Activated naive CD4-positive, alpha-beta T cell treated with anti-CD3 and anti-CD28 coated beads, Interleukin-2, amount 50 U/mL, for 16 hours (primary cell): ENCODE measurements at regions not wholly inside any gene's neighbourhood (a gene's known extent, or its start where the extent isn't known, plus 50 kb on each side); places are given as distances from the start of the nearest gene placed in this dataset.

Source experiments
- DNase-seq: peaks from one replicate; pipeline ENCODE4 v3.0.0-alpha.2; 2020

DNA sequence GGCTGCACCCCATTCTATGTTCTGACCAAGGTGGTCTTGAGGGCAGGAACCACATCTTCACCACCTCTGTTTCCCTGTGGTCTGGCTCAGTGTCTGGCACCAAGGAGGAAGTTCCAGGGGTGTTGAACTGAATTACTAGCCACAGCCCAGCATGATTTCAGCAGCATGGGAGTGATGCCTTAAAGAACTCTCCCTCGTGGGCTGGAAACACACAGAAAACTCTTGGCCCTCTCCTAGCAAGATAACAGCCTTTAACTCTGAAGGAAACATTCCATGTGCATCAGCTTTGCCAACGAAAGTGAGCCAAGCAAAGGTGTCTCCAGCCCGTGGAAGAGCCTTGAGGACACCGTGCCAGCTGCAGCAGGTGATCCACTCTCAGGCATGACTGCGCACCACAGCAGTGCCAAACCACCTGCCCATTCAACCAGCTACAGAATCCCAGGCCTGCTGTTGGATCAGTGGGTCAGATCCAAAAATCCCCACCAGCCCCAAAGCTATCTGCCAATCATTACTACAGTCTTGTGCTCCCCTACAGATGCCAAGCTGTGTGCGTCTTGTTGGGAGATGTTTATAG lies 124.8 kb downstream of the TTC32 start:
- DNase-seq, result no peak

DNA sequence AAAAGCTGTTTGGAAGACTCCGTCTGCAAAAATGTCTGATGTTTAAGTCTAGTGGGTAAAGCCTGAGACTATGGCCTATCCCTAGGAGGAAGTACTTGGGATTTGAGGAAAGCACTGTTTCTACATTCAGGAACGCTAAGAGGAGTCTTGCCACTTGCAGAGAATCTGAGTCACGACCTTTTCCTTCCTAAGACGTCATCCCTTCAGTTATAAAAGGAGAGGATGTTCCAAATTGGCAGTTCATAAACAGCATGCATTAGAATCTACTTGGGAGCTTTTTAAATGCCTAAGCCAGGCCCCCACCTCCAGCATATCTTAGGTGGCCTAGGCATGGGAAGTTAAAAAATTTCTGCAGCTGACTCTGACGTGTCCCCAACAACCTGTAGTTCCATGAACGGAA lies 125.9 kb downstream of the TTC32 start:
- DNase-seq, result no peak

DNA sequence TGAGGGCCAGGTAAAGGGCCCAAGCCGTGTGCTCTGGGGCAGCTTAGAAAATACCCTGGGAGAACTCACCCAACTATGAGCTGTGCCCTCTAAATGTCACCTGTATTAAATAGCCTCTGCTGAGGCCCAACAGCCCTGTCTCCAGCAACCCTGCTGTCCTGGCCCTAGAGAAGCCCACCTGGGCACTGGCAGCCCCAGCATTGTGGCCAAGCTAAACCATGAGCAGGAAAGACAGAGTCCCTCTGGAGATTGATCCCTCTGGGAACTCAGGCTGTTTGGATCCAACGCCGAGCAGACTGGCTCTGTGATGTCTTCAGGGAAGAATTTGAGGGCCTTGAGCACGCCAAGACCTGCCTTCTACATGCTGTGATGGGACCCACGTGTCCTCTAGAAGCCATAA lies 126.5 kb downstream of the TTC32 start:
- no peak for DNase-seq

DNA sequence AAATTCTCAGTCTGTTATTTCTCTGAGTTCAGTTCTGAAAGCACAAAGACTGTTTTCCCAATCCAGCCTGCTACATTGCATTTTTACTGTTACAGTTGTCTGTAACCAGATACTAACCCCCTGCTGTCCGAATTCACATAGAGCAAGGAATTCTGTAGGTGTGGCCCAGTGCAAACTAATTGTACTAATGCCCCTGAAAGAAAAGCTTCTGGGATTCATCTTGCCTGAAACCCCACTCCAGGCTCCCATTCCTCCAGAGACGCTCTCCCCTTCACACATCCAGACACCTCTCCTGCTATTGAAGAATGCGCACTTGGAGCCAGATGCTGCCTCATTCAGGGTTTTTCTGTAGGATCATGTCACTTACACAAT lies 127.0 kb downstream of the TTC32 start:
- DNase-seq, result no peak

DNA sequence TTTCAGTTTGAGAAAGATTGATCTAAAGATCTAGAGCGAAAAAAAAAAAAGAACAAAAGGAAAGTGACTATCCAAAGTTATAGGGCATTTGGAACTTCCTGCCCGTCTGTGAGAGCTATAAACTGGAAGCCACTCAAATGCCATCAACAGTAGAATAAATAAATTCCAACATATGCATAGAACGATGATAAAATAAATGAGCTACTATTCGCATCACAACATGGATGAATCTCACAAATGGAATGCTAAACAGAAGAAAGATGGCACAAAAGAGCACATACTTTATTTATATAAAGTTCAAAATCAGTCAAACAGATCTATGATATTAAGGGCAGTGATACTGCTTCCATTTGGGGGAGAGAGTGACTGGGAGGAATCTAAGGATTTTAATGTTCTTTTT lies 128.8 kb downstream of the TTC32 start:
- DNase-seq, result no peak

DNA sequence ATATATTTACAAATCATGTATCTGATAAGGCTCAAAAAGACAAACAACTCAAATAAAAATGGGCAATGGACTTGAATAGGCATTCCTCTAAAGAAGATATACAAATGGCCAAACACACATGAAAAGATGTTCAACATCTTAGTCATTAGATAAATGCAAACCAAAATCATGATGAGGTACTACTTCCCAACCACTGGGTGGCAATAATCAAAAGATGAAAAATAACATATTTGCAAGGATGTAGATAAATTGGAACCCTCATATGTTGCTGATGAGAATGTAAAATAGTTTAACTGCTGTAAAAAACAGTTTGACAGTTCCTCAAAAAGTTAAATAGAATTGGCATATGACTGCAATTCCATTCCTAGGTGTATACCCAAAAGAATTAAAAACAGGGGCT lies 132.3 kb downstream of the TTC32 start:
- no peak for DNase-seq

DNA sequence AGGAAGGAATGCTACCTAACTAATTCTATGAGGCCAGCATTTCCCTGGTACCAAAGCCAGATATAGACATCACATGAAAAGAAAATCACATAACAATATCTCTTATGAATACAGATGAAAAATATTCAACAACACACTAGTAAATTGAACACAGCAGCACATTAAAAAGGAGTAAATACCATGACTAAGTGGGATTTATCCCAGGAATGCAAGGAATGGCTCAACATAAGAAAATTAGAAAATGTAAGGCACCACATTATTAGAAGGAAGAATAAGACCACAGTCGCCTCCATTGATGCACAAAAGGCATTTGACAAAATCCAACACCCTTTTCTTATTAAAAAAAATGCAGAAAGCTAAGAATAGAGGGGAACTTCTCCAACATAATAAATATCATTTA lies 133.9 kb downstream of the TTC32 start:
- no peak for DNase-seq

DNA sequence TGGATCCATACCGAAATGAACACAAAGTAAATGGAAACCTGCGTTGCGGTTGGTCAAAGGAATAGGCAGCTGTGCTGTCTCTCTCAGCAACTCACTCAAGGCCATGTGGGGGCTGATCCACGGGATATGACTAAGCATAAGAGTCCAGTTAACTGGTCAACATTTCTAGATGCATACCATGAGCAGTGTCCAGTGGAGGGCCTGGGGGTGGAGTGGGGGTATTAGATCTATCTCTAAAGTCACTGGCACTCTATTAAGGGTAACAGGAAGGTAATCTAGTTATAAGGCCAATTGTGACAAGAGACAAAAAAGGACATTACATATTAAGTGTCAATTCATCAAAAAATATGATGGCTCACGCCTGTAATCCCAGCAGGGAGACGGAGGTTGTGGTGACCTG lies 136.8 kb downstream of the TTC32 start:
- no peak for DNase-seq

DNA sequence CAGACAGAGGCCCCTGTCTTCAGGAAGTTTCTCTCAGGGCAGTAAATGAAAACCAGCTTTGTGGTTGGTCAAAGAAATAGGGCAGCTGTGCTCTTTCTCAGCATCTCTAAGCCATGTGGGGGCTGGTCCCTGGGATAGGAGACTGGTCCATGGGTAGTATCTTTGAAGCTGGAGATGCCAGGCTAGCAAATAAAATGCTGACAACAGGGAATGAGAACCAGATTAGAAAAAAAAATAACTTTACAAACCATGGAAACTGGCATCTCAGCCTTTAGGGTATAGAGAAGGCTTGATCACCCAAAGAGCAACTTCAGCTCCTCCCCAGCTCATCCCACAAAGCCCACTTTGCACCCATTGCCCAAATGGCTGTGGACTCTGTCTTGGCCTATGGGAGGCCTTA lies 138.1 kb downstream of the TTC32 start:
- no peak for DNase-seq

DNA sequence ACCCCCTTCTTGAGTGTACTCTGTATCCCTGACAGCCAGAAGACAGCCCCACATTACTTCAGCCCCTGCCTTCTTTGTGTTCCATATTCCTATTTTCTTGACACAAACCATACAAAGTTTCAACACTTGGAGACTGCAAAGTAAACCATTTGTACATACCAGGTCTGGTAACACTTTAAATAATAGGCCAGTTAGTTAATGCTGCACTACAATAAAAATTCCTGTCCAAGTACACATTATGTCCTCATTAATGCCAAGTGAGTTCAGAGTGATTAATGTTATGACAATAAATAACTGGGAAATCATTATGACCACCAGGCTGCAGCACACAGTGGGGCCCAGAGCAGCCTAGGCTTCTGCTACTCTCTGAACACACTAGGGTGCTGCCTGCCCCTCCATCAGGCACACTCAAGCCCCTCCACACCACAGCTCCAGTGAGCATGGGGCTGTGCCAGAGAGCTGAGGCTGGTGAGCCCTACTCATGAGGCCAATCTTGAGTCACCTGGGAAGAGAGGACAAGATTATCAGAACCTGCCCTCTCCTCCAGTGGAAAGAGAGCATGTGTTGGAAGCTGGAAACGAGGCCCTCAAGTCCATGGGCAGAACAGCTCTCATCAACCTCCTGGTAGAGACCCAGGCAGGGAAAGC lies 138.7 kb downstream of the TTC32 start:
- DNase-seq, result no peak

DNA sequence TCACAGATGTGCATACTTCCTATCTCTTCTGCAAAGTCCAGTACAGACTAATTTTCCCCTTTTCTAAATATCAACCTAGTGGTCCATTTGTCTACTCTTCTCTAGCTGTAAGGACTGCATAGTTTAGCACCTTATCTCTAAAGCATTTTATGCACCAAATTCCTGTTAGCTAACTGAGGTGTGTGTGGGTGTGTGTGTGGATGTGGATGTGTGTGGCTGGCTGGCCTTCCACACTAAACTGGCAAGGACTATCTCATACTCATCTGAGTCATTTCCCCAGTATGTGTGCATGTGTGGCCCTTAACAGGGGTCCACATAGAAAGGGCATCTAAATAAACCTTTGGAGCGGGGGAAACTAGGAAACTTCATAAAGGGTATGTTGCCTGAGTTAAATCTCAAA lies 139.6 kb downstream of the TTC32 start:
- DNase-seq, result no peak

DNA sequence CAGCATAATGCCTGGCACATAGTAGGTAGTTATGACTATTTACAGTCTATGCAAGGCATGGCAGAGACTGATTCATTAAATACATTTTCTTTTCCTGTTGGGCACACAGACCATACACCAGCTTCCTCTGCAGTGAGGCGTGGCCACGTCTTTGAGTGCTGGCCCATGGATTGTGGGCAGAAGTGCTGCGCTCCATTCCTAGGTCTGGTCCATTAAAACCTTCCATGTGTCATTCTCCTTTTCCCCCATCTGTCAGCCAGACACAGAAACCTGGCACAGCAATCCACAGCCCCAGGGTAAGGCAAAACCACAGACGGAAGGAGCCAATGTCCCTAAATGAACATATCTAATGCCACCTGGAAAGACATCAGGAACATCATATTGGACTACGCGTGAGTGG lies 141.9 kb downstream of the TTC32 start:
- no peak for DNase-seq

DNA sequence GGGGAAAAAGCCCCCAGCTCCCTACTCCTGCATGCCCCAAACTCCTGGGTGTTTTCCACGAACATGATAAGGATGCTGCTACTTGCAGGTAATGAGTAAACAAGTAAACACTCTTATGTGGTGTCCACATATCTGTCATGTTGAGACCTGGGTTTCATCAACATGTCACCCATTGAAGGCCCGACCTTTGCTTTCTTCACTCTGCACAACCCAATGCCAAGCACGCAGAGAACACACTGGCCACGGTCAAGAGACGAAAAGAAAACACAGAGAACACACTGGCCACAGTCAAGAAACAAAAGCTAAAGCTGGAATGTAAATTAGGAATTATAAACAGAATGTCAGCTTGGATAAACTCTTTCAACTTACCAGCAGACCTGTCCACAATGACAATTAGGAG lies 143.1 kb downstream of the TTC32 start:
- no peak for DNase-seq

DNA sequence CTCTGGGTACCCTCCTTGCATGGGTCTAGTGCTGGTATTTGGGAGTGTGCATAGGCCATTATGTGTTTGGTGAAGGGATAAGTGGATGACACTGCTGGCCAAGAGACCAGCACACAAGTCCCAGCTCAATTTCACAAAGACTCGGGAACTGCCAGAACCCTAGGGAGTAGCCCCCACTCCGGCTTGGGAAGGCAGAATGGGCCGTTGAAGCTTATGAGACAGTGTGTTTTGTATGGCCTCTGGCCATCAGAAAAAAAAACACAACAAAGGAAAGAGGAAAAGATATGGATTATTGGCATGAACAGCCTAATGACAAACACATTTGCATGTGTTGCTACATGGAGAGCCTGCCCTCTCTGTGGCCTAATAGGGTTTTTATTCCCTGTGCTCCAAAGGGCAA lies 144.2 kb downstream of the TTC32 start:
- no peak for DNase-seq

DNA sequence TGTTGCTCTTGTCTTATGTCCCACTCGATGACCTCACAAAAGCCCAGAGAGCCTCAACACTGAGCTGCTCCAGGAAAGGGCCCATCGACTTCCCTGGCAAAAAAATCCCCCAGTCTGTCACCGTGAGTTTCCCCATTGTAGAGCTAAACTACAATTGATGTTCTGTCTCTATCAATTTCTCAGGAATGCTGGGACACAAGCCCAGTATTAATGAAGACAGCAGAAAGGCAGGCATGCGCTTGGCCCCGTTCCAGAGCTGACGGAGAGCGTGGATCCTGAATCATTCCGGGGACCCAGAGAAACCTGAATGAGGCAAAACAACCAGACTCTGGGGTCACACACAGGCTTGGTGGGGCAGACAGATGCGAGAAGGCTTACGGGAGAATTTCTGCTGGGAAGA lies 146.9 kb downstream of the TTC32 start:
- DNase-seq, result no peak

DNA sequence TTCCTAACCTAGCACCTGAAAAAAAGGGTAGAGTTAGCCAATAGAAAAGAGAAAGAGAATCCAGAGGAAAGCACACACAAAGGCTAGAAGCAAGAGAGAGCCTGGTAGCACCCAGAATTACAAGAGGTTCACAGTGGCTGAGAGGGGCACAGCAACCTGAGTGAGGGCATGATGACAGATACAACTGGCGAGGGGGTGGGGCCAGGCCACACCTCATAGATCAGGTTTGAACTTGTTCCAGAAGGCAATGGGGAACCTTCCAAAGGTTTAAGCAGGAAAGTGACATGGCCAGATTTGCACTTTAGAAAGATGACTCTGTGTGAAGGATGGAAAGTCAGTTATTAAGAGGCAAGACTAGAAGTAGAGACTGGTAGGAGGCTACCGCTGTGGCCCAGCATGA lies 148.0 kb downstream of the TTC32 start:
- DNase-seq, result no peak

DNA sequence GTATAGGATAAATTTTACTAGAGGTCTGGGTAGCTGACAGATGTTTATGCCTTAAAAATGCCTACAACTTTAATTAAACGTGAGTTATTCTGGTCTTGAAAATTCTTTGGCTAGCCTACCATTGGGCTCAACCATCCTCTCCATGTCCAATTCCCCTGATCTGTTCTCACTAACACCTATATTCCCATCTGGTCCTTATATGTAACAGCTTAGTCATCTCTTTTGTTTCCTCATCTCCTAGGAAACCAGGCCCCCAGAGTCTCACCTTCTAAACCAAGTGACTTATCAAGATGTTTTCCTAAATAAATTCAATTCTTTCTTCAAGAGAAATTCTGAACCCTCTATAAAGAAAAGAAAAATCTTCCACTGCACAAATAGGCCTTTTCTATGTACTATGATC lies 148.5 kb downstream of the TTC32 start:
- no peak for DNase-seq

DNA sequence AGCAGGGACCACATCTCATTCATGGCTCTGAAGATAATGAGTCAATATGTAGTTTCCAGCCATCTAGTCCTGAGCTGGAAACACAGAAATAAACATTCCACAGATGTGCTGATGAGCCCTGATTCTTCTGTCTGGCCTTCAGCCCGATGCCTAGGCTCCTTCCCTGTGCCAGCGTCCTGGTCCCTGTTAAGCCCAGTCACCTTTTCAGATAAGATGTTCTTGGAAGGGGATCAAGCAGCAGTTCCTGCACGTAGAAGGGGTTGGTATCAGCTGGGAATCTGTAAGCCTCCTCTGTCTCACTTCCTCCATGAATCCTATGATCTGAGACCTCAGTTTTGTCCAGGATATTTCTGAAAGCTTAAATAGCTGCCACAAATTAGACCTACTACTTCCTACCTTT lies 149.3 kb downstream of the TTC32 start:
- DNase-seq, result no peak

DNA sequence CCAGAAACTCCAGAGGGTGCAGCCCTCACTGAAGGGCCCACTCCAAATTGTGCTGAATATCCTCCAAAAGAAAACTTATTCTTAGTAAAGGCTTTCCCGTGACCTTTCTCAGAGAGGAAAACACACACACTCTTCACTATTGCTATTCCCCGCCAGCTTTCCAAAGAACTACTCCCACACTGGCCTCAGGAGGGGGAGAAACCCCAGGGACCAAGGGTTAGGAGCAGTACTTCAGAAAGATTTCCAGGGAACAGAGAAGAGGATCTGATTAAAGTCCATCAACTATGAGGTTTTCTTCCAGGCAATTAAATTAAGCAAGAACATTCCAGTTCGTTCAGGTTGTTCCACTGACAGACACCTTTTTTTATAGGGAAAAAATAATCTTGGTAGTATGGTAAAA lies 150.2 kb downstream of the TTC32 start:
- DNase-seq, result no peak

DNA sequence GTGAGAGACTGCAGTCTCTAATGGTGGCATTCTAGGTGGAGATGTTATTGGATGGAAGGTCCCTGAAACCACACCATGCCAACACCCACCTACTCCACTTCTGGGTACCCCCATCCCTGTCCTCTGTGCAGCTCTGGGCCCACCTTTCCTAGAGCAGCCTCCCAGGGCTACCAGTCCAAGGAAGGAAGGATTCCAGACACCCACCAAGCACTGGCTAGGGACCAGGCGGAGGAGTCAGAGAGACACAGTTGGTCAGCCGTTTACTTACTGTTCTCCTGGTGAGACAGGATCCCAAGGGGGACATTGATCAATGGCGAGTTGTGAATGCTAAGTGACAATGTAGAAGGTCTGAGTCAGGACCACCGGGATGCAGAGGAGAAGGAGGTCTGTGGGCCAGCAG lies 151.6 kb downstream of the TTC32 start:
- no peak for DNase-seq

DNA sequence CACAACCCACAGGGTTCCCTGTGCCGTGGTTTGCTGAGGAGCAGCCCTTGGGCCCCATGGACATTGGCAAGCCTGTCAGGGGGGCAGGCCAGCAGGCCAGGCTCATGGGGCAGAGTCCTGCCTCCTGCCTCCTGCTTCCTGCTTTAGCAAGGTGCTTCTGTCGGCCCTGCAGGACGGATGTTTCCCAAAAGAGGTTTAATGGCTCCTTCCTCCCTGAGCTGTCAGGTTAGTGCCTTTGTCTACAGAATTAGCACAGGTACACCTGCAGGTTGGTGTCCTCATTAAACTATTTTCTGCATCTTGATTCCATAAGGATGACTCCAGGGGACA lies 152.3 kb downstream of the TTC32 start:
- DNase-seq, result no peak

DNA sequence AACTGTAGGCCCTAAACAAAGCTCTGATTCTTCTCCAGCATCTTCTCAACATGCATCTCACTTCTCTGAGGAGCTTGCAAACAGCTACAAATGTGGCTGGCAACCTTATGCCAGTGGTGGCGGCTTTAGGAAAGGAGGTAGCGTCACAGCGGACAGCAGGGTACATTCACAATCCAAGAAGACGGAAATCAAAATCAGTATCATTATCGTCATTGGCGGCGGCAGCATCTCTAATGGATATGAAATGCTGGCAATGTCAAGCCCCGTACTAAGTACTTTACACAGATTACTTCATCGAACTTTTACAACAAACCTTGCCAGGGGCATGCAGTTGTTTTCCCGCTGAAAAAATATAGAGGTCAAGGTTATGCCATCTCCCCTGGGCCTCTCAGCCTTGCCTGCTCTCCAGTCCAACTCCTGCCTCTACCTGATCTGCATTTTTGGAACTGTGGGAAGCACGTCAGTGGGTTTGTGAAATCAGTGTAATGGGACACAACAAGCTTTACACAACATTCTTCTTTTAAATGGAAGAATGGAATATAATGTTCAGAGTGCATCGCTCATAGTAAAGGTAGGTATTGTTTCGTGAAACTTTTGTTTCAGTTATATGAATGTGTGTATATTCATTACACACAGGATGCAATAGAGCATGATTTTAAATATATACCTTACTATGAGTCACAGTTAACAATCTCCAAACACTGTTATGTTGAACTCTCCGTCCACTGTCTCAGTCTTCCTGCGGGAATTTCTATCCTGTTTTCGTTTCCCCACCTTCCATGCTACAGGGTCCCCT lies 152.9 kb downstream of the TTC32 start:
- DNase-seq, result no peak

DNA sequence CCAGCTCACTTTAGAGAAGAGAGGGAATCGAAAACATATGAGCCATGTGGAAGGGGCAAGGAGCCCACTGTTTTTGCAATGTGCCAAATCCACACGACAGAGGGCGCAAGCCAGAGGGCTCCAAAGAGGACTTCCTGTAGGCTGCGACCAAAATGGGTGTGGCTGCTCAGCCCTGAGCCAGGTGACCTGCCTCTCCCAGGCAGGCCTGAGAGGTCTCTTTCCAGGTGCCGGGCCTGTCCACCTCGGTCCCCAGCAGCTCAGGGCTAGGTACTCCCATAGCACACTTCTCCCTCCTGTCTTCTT lies 153.8 kb downstream of the TTC32 start:
- DNase-seq, result no peak

DNA sequence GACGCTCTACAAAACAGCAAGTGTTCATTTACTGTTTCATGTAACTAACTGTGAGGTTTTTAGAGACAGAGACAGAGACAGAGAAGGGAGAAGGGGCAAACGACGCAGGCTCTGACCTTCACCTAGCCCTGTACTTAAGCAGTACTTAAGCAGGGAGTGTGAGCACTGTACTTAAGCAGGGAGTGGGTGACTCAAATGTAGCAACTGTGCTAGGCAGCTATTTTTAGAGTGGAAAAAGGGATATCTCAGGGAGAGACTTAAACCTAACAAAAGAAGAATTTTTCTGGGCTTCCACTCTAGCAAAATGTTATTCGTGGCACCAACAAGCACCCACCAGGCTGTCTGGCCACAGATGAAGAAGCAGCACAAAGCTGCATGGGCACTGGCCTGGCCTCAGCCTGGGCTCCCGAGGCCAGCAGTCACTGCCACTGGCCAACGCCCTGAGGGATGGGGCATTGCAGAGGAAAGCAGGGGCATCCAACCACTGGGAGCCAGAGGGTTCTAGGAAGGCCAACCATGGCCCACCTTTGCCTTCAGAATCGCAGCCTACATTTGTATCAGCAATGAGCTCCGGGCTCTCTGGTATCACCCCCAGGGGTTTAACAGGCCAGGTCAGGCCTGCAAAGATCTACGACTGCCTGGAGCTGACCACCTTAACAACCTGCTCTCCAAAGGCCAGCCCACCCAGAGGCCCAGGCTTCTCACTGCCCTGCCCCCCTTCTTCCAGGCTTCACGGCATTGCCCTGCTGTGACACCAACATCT lies 154.3 kb downstream of the TTC32 start:
- no peak for DNase-seq
